IPS-18a (cell line): ENCODE measurements at regions not wholly inside any gene's neighbourhood (a gene's known extent, or its start where the extent isn't known, plus 50 kb on each side); places are given as distances from the start of the nearest gene placed in this dataset.

Source experiments
- H3K27ac ChIP-seq: one replicate; pipeline ENCODE4 v1.5.1; 2013; ENCODE audit warnings: low read length
- H3K27me3 ChIP-seq: one replicate; pipeline ENCODE4 v1.6.1; 2013; ENCODE audit warnings: mild to moderate bottlenecking, low read length; ENCODE audit not compliant: control insufficient read depth, insufficient read depth
- H3K36me3 ChIP-seq: one replicate; pipeline ENCODE4 v1.6.1; 2013; ENCODE audit warnings: low read depth, low read length; ENCODE audit not compliant: control insufficient read depth
- H3K4me1 ChIP-seq: one replicate; pipeline ENCODE4 v1.6.1; 2013; ENCODE audit warnings: low read depth, low read length; ENCODE audit not compliant: control insufficient read depth
- H3K4me3 ChIP-seq: one replicate; pipeline ENCODE4 v1.5.1; 2013; ENCODE audit warnings: low read length
- H3K9ac ChIP-seq: one replicate; pipeline ENCODE4 v1.6.1; 2013; ENCODE audit warnings: mild to moderate bottlenecking, low read length, moderate library complexity
- H3K9me3 ChIP-seq: one replicate; pipeline ENCODE4 v1.6.1; 2013; ENCODE audit warnings: low read depth, low read length; ENCODE audit not compliant: control insufficient read depth

DNA sequence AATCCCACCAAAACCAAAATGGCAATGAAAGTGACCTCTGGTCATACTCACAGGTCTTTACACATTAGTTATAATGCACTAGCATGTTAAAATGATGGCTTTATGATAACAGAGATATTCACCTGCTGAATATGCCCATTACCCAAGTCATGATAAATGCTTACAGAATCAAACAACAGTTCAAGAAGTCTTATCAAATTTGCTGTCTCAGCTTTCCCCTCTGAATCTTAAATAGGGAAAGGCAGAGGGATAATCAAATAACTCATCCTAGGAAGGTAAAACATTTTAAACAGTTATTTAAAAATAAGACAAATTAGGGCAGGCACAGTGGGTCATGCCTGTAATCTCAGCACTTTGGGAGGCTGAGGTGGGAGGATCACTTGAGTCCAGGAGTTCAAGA is 52.8 kb upstream of the CRBN start:
- Histone ChIP-seq H3K9ac (no peak overlapping the region), H3K4me1 (no peaks in the 10 kb centered on the region), H3K36me3 (no peaks in the 10 kb centered on the region), H3K27ac (no peak overlapping the region), H3K27me3 (no peaks in the 10 kb centered on the region), H3K9me3 (no peaks in the 10 kb centered on the region), H3K4me3 (no peak overlapping the region)
